ENCODE measurements at regions not wholly inside any gene's neighbourhood (a gene's known extent, or its start where the extent isn't known, plus 50 kb on each side); places are given as distances from the start of the nearest gene placed in this dataset.
"Not testable (repeated sequence)": the region's sequence is repeated elsewhere in the genome, so short reads cannot be mapped to it uniquely, and the experiment has no call there.

GRCh38 chr20:4471221-4471620, 215.0 kb upstream of the PRNP start:
- no peak for DNase-seq

- DNase-seq, result no peak
Observed at GRCh38 chr20:4470375-4470774, 215.9 kb upstream of the PRNP start.

GRCh38 chr20:4469910-4470309, 216.3 kb upstream of the PRNP start:
- DNase-seq, result no peak

- no peak for DNase-seq
Observed at GRCh38 chr20:4468114-4468513, 218.1 kb upstream of the PRNP start.

GRCh38 chr20:4465855-4466545, 216.9 kb upstream of the ADRA1D start:
- DNase-seq, result no peak

DNA sequence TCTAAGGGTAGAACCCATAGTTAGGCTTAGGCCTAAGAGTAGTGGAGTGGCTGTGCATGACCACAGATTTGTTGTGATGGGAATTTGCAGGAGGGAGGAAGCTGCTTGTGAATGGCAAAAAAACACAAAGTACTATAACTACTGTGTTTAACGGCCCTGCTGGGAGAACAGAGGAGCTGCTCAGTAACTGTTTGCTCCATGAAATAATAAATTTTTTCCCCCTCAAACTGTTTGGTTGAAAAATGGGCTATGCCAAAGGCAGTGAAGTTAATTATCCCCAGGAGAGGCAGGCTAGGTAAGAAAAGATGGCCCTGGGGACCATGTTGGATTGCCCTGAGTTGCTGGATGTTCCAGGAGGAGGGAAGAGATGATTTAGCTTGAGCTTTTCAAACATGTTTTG, 216.1 kb upstream of the ADRA1D start:
- DNase-seq, result no peak

DNA sequence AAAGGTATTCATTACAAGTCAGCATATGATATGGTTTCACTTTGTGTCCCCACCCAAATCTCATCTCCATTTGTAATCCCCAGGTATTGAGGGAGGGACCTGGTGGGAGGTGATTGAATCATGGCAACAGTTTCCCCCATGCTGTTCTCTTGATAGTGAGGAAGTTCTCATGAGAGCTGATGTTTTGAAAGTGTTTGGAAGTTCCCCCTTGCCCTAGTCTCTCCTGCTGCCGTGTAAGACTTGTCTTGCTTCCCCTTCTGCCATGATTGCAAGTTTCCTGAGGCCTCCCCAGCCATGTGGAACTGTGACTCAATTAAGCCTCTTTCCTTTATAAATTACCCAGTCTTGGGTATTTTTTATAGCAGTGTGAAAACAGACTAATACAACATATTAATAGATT, 213.7 kb upstream of the ADRA1D start:
- not testable (repeated sequence) for DNase-seq

GRCh38 chr20:4459081-4459480, 210.0 kb upstream of the ADRA1D start:
- DNase-seq, result no peak

GRCh38 chr20:4457566-4458543, 208.8 kb upstream of the ADRA1D start:
- DNase-seq, result no peak

GRCh38 chr20:4455996-4456395, 206.9 kb upstream of the ADRA1D start:
- no peak for DNase-seq

DNA sequence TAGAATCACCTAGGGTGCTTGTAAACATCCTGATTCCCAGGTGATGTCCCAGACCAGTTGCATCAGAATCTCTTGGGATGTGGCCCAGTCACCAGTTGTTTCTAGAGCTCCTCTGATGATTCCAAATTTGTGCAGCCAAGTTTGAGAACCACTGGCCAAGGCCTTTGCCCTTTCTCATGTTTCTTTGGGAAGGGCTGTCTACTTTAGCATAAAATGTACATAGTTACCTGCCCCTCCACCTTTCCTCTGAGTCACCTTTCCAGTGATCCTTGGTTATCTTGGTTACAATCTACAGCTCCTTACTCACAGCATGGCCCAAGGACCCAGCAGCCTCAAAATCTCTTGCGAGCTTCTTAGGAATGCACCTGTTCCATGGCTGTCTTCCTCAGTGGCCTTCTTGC, 206.2 kb upstream of the ADRA1D start:
- no peak for DNase-seq

DNA sequence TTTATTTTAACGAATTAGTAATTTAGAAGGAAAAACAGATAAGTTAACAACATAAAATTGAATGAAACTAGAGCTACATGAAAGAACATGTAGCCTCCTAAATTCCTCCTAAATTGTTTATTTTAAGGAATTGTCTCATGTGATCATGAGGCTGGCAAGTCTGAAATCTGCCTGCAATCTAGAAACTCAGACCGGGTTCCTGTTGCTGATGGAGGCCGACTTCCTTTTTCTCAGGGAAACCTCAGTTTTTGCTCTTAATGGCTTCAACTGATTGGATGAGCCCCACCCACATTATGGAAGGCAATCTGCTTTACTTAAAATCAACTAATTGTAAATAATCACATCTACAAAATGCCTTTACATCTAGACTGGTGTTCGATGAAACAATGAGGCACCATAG, 205.0 kb upstream of the ADRA1D start:
- DNase-seq, result no peak

- DNase-seq, result no peak
Observed at GRCh38 chr20:4453359-4453758, 204.3 kb upstream of the ADRA1D start.

DNA sequence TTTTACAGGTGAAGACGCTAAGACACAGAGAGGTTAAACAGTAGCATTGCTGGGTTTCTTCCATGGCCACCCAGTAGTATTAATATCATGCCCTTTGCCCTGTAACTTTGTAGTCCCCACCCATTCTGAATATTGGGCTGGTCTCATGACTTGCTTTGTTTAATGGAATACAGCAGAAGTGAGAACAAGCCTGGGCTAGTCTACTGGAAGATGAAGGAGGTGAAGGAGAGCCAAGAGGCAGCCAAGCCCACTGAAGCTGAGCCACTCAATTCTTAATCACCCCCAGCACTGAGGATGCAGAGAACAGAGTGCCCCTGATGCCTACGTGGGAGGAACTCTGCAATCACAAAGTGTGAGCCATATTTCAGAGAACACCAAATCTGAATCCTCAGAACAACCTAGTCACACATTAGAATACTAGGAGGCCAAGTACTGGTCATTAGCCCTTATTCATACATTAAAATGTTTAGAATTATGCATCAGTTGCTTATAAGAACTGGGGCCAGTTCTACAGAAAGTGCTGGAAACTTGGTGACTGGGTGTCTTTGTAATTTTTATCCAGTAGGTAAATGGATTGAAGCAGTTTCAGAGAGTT, 202.5 kb upstream of the ADRA1D start:
- no peak for DNase-seq

DNA sequence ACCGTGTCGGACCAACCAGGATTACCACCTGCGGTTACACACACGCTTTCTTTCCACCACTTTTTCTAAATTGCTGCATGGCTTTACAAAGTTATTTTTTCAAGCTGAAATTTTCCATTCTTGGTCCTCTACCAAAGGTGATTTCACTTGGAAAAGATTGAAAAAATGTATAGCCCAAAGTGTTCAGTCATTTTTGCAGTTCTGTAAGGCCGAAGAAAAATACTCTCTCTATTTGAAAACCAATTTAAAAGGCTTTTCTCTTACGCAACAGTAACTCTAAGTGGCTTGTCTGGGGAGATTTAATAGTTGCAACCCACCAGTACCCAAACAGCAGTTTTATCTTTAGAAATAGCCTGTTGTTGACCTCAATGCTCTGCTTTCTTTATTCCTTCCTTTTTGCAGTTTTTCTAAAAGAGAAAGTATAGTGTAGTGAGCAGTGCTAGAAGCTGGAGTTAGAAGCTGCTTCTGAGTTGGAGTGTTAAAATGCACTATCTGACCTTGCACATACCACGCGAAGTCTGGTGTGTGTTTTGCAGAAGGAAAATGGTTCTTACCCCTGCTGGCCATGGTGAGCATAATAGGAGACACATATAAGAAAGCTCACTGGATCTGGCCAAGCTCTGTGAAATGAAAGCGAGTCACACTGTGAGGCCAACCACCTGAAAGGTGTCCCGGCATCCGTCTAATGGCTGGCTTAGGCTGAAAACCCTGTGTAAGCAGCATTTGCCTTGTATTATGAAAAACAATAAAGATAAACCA, 201.0 kb upstream of the ADRA1D start:
- DNase-seq, result no peak

DNA sequence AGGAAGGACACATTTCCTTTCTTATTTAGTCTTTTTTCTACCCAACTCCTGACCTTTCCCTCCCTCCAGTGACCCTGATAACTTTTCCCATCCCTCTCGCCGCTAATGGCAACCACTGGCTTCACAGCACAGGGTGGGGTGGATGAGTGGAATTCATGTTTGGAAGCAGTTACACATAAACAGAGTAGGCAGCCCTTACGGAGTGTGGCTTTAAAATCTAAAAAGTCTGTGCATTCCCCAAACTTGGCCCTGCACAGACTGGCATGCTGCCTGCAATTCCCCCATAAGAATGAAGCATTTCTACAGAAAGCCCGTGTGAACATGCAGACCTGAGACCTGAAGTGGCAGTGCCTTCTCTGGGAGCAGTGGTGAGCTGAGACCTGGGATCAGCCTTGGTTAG, 196.7 kb upstream of the ADRA1D start:
- DNase-seq, result no peak

DNA sequence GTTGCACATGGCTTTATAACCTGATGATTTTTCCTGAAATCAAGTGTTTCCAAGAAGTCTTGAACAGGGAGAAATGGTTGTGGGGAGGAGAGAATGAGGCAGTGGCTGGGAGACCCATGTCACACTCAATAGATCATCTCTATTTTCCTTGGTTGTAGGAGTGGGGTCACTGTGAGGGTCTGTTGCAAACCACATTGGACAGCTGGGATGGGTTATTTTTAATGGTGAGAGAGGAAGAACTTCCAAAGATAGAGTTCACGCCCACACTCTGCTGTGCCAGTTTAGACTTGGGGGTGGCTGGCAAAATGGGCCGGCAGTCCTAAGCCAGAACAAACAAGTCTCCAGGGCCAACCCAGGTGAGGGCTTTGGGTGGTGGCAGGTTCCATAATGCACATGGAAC, 196.2 kb upstream of the ADRA1D start:
- no peak for DNase-seq

DNA sequence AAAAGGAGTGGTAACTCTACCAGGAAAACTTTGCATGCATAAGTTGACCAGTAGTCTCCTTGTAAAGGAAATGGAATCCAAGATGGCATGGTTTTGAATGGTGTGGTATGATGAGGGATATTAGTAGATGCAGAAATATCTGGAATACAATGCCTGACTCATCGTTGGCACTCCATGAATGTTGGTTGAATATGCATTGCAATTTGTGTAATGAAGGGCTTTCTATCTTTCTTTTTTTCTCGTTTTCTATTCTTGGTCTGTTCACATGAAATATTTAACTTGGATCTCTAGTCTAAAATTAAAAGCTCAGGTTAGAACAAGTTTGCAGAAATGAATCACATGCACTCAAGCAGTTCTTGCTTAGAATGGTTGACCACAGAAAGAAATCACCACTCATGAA, 195.3 kb upstream of the ADRA1D start:
- DNase-seq, result no peak

- DNase-seq, result no peak
Observed at GRCh38 chr20:4443016-4443415, 193.9 kb upstream of the ADRA1D start.

DNA sequence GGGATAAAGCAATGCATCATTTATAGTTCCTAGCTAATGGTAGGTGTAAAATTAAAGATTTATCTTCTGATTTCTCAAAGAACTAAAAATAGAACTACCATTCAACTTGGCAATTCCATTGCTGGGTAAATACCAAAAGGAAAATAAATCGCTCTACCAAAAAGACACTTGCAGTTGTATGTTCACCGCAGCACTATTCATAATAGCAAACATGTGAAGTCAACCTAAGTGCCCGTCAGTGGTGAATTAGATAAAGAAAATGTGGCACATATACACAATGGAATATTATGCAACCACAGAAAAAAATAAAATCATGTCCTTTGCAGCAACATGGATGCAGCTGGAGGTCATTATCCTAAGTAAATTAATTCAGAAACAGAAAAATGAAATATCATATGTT, 192.8 kb upstream of the ADRA1D start:
- DNase-seq, result no peak

GRCh38 chr20:4441191-4441590, 192.1 kb upstream of the ADRA1D start:
- DNase-seq, result no peak

GRCh38 chr20:4439461-4439860, 190.4 kb upstream of the ADRA1D start:
- no peak for DNase-seq

Data from anterior cingulate cortex (tissue), 58 donors.